Neutrophil (primary cell): ENCODE measurements at regions not wholly inside any gene's neighbourhood (a gene's known extent, or its start where the extent isn't known, plus 50 kb on each side); places are given as distances from the start of the nearest gene placed in this dataset.
"Not testable (repeated sequence)": the region's sequence is repeated elsewhere in the genome, so short reads cannot be mapped to it uniquely, and the experiment has no call there.

Experiments
- H3K27ac ChIP-seq: fragments of 200-600 bp; sonication (generic); 2 replicates; pipeline ENCODE4 v1.5.1; 2016; ENCODE audit warnings: mild to moderate bottlenecking, moderate library complexity
- H3K27me3 ChIP-seq: fragments of 200-600 bp; sonication (generic); 2 replicates; pipeline ENCODE4 v1.6.0; 2016; ENCODE audit warnings: mild to moderate bottlenecking
- H3K36me3 ChIP-seq: fragments of 200-600 bp; sonication (generic); 2 replicates; pipeline ENCODE4 v1.5.1; 2017
- H3K4me1 ChIP-seq, 2 experiments: fragments of 200-600 bp in 1 of 2; sonication (generic) in 1 of 2; 1 replicate in 1 of 2; 2 replicates in 1 of 2; pipeline versions ENCODE4 v1.5.1 to v1.6.1; 2013 to 2016; ENCODE audit warnings: low read depth in 1 of 2, low read length in 1 of 2, mild to moderate bottlenecking in 1 of 2, moderate library complexity in 1 of 2; ENCODE audit not compliant: control insufficient read depth in 1 of 2, insufficient read depth in 1 of 2
- H3K4me3 ChIP-seq, 2 experiments: fragments of 200-600 bp in 1 of 2; sonication (generic) in 1 of 2; 1 replicate in 1 of 2; 2 replicates in 1 of 2; pipeline ENCODE4 v1.5.1; 2013 to 2016; ENCODE audit warnings: low read depth in 1 of 2, low read length in 1 of 2, mild to moderate bottlenecking in 1 of 2, moderate library complexity in 1 of 2
- H3K9me3 ChIP-seq: fragments of 200-600 bp; sonication (generic); 2 replicates; pipeline ENCODE4 v1.5.1; 2016
- CTCF ChIP-seq: fragments of 200-600 bp; sonication (generic); IDR thresholded peaks from 2 replicates; pipeline ENCODE4 v1.5.1; 2016; ENCODE audit warnings: antibody characterized with exemption

DNA sequence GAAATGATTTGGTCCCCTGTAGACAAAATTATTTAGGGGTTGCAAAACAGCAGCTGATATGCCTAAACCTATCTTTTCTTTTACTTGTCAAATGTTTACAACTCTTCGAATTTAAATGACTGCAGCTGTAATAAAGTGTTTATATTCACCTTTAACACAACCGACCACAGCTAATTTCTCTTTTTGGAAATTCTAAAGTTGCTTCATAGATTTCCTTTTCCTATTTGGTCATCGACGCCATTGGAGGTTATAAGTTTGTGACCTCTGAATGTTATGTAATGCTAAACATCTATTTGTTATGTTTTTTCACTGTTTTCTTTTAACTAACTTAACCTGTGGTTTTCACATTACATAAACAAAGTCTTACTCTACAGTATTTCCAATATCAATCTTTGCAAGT lies 1094.9 kb upstream of the EPHA6 start:
- TF ChIP-seq CTCF: no peak
- Histone ChIP-seq H3K4me1 (no peaks in the 10 kb centered on the region), H3K36me3 (no peaks in the 10 kb centered on the region), H3K27me3 (no peaks in the 10 kb centered on the region), H3K27ac (no peak overlapping the region), H3K9me3 (no peaks in the 10 kb centered on the region), H3K4me3 (no peak overlapping the region)

DNA sequence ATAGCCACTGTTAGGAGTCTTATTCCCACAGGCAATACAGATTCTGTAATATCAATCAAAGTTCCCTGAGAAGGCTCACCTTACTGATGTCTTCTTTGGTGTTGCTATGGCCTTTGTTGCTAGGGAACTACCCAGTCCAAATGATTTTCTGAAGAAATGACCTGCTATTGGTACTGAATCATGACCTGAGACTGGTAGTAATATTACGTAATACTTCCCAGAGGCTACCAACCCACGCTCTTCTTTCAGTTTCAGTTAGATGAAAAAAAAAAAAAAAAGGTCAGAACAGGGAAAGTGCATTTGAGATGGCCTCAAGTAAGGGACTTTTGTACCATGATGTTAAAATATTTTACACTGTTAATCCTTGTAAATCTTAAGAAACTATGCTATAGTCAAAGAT lies 1092.5 kb upstream of the EPHA6 start:
- no peak for TF ChIP-seq CTCF
- Histone ChIP-seq H3K4me3 (no peak overlapping the region), H3K27ac (no peak overlapping the region), H3K27me3 (no peaks in the 10 kb centered on the region), H3K9me3 (no peaks in the 10 kb centered on the region), H3K36me3 (no peaks in the 10 kb centered on the region), H3K4me1 (no peaks in the 10 kb centered on the region)

GRCh38 chr3:95725770-95726169 lies 1088.6 kb upstream of the EPHA6 start:
- TF ChIP-seq CTCF: no peak
- Histone ChIP-seq H3K9me3 (no peaks in the 10 kb centered on the region), H3K4me3 (no peak overlapping the region), H3K4me1 (no peaks in the 10 kb centered on the region), H3K27ac (no peak overlapping the region), H3K27me3 (no peaks in the 10 kb centered on the region), H3K36me3 (no peaks in the 10 kb centered on the region)

DNA sequence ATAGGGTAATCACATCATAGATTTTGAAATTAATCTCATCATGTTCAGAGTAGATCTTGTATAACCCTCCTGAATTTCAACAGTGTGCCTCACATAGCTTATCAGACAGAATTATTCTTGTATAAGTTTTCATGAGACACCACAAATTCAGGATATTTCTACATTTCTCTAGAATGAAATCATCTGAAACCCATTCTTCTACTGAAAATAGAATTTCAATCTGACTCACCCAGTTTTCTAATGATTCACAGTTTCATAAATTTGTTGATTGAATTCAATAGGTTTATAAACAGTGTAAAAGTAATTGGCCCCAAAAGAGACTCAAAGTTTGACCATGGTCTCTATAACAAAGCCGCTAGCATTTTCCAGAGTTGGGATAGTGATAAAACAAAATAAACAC lies 1082.6 kb upstream of the EPHA6 start:
- Histone ChIP-seq H3K27ac (no peak overlapping the region), H3K4me1 (no peaks in the 10 kb centered on the region), H3K9me3 (no peaks in the 10 kb centered on the region), H3K27me3 (no peaks in the 10 kb centered on the region), H3K4me3 (no peak overlapping the region), H3K36me3 (no peaks in the 10 kb centered on the region)
- no peak for TF ChIP-seq CTCF

DNA sequence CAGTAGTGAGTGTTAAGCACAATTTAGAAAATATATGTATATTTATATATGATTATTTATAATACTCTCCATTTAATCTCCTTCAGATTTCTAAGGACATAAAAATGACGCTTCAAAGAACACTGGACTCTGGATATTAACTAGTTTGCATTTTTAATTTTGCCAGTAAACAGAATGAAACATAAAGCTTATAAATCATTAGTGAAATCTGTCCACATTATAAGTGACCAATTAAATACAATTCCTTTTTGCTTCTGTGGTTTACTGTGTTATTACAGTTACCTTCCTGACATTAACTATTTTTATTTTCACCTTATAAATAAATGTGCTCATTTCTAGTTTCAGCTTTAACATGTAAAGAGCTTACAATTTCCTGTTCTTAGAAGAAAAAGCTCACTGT lies 1081.1 kb upstream of the EPHA6 start:
- no peaks in the 10 kb centered on the region for H3K36me3 ChIP-seq
- H3K4me1 ChIP-seq: no peaks in the 10 kb centered on the region
- TF ChIP-seq CTCF: no peak
- H3K27ac ChIP-seq: no peak overlapping the region
- no peaks in the 10 kb centered on the region for H3K9me3 ChIP-seq
- no peak overlapping the region for H3K4me3 ChIP-seq
- no peaks in the 10 kb centered on the region for H3K27me3 ChIP-seq

DNA sequence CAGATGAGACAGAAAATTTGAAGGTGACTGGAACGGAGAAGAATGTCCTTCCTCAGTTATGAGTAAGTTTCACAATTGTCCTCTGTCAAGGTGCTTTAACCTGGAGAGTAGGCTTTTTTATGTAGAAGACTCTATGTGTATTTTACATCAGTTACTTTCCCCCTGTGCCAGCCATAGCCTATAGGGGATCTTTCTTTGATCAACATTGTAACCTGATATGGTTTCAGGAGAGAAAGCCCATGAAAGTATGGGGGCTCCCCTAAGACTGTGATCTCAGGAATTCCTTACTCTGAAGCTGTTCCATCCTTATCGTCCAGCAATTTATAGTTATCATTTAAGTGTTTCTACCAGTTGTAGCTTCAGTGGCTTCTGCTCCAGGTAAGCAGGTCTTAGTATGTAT lies 1076.3 kb upstream of the EPHA6 start:
- no peaks in the 10 kb centered on the region for H3K27me3 ChIP-seq
- no peaks in the 10 kb centered on the region for H3K36me3 ChIP-seq
- H3K4me1 ChIP-seq: no peaks in the 10 kb centered on the region
- TF ChIP-seq CTCF: no peak
- no peak overlapping the region for H3K27ac ChIP-seq
- no peaks in the 10 kb centered on the region for H3K9me3 ChIP-seq
- H3K4me3 ChIP-seq: no peak overlapping the region

DNA sequence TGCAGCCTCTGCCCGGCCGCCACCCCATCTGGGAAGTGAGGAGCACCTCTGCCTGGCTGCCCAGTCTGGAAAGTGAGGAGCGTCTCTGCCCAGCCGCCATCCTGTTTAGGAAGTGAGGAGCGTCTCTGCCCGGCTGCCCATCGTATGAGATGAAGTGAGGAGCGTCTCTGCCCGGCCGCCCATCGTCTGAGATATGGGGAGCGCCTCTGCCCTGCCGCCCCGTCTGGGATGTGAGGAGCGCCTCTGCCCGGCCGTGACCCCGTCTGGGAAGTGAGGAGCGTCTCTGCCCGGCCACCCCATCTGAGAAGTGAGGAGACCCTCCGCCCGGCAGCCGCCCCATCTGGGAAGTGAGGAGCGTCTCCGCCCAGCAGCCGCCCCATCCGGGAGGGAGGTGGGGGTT lies 1069.5 kb upstream of the EPHA6 start:
- H3K4me1 ChIP-seq, H3K4me3 ChIP-seq, H3K36me3 ChIP-seq, H3K27me3 ChIP-seq, H3K27ac ChIP-seq, H3K9me3 ChIP-seq: not testable (repeated sequence)
